Stimulated activated CD4-positive, alpha-beta T cell treated with anti-CD3 and anti-CD28 coated beads, Interleukin-2, amount 100 ng/mL, for 4 hours (primary cell): ENCODE measurements at regions not wholly inside any gene's neighbourhood (a gene's known extent, or its start where the extent isn't known, plus 50 kb on each side); places are given as distances from the start of the nearest gene placed in this dataset.
"Not testable (repeated sequence)": the region's sequence is repeated elsewhere in the genome, so short reads cannot be mapped to it uniquely, and the experiment has no call there.

Experiments
- DNase-seq: peaks from one replicate; pipeline ENCODE4 v3.0.0-alpha.2; 2020; ENCODE audit warnings: low read depth

DNA sequence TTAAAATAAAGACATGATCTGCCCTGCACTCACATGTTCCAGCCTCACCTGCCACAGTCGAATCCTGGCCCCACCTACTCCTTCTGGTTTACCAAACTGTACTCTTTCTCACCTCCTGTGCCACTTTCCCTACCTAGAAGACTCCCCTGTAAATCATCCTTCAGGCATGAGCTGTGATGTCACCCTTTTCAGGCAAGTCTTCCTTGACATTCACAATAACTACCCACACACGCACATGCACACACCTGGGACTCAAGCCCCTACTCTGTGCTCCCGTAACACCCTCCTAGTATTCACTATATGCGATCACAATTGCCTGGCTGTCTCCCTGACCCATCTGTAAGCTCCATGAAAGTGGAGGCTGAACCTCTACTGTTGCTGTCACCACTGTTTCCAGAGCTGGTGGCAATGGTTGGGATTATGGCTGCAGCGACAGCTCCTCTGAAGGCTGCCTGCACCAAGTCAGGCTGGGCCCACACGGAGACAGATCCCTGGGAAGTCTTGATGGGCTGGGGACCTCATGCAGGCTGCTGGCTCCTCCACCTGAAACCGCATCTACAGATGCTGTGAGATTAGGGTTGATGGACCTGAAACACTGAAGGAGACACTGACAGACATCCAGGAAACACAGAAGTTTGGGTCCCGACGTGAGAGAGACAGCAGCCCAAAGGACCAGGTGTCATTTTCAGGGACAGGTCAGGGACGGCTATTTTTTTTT, 611.1 kb downstream of the UQCRFS1 start:
- no peak for DNase-seq

DNA sequence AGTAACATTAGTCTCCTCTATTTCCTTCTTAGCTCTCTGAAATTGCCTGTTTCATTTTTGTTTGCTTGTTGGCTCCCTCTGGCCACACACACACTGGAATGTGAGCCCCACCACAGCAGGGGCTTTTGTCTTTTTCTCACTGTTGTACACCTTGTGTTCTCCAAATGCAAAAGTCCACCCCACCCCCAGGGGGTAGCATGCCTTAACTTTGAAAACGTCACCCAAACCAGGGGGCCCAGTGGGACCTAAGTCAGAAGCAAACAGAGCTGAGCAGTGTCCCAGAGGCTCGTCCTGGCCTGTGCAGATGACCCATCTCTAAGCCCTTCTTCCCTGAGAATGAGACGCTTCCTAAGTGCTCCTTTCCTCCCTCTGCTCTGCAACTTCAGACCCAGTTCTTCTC, 614.1 kb downstream of the UQCRFS1 start:
- DNase-seq = no peak

DNA sequence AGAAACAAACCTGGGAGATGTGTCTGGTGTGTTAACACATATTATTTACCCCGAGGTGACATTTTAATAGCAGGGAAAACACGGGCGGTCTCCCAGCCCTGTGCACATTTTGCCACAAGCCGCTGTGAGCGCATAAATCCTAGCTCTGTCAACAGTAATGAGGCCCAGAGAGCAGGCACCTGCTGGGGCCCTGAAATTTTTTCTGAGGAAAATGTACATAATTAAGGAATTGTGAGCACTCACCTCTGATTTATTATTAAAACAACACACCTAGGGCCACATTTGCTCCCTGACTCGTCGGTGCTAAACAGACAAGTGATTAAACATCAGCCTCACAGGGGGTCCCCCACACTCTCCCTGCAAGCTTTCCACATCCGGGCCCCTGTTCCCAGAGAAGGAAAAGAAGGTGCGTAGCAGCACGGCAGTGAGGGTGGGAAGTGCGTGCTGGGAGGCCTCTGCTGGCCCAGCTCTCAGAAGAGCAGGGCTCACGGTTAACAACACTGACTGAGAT, 616.3 kb downstream of the UQCRFS1 start:
- DNase-seq = no peak

DNA sequence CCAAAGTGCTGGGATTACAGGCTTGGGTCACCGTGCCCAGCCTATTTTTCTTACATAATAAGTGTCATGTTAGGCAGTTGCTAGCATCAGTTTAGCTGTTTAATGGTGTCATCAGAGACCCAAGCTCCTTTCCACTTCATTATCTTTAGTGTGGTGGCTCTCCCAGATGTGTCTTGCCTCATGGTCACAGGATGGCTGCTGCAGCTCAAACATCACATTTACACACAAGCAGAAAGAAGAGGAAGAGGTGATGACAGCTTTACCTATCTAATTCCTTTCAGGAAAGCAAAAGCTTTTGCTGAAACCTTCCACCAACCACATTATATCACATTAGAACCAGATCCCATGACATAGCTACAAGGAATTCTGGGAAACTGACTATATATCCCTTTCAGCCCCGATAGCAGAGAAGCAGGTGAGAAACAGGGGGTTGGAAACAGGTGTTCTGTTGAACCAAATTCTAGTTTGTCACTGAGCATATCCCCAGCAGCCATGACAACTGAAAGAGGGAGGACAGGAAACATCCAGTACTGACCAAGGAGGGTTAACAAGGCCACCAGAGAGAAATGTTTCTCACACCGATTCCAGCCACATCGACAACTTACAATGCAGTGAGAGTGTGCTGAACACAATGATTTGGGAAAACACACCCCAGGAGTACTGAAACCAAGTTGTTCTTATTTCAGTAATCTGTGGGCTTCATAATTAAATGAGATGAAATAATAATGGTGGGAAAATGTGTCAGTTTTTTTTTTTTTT, 617.0 kb downstream of the UQCRFS1 start:
- DNase-seq = no peak

DNA sequence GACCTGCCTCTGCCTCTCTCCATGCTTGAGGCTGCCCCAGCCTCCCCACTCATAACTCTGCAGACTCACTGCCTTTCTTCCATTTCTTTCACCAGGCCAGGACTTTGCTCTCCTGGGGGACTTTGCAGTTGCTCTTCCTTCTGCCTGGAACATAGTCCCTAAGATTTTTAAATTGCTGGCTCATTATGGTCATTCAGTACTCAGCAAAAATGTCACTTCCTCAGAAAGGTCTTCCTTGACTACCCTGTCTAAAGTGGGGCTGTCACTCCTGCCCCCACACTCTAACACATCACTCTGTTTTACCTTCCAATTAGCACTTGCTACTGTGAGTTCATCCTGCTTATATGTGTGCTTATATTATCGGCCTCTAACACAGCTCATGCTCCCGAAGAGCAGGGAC, 618.2 kb downstream of the UQCRFS1 start:
- DNase-seq = no peak

DNA sequence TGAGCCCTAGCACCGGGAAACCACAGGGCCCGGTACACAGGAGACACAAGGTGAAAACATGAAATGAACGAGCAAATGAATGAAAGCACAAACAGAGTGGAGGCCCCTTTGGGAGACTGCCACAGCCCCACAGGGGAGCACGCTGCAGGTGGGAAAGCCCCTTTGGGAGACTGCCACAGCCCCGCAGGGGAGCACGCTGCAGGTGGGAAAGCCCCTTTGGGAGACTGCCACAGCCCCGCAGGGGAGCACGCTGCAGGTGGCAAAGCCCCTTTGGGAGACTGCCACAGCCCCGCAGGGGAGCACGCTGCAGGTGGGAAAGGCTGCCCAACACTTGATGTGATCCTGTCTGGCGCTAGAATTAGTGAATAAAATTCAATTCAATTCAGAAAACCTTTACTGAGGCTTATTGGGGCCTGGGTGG, 623.0 kb downstream of the UQCRFS1 start:
- not testable (repeated sequence) for DNase-seq

DNA sequence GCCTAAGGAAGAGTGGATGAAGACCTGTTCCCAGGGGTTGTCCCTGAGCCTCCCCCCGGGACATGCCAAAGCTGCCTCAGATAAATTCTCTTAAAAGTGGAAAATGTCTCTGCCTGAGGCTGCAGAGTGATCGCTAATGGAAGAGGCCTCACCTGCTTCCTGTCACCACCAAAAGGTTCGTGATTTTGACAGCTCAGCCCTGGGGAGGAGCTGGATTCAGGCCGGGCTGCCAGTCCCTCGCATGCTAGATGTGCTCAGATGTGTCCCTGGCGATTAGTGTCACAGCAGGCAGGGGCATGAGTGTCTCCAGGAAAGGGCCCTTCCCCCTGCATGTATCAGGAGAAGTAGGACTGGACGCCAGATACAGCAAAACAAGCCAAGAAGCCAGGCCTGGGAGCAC, 626.5 kb downstream of the UQCRFS1 start:
- no peak for DNase-seq

DNA sequence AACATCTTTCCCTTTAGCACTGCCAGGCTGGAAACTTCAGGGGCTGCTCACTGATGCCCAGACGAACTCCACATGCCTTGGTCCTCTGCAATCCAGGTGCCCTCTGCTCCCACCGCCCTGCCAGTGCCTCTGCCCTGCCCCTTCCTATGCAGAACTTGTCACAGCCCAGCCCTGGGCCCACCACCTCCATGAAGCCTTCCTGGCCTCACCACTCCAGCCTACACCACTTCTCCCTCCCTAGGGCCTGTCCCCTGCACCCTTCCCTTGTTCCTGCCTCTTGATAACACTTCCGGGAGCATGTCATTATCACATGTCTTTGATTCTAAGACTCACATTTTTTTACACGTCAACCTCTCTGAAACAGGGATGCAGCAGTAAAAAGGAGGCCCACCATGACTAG, 627.2 kb downstream of the UQCRFS1 start:
- no peak for DNase-seq

DNA sequence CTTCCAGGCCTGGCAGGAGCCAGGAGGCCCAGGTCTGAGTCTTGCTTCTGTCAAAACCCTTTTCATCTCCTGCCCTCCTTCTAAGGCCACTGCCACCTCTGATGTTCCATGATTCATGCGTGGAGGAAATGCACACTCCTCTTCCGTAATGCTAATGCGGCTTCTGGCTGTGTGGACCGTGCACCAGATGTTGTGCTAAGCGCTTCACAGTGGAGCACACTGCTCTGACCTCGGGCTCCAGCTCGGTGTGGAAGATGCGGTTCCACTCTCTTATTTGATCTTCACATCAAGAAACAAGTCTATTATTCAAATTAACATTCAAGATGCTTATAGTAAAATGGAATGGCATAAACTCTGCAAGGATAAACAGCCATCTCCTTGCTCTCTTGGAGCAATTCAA, 629.2 kb downstream of the UQCRFS1 start:
- no peak for DNase-seq

DNA sequence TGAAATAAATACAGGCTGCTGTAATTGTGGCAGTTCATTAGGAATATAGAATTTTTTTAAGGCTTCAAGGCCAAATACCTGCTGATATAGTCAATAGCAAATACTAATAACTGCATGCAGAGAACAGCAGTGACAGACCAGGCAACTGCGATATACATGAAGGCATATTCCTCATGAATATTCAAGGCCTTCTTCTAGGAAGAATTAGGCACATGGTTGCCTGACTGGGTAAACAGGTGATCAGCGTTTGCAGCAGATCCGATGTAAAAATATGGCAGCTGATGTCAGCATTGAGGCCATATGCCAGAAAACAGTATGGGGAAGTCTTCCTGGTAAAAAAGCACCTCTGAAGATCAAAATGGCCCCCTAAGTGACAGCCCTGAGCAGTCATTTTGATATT, 629.7 kb downstream of the UQCRFS1 start:
- DNase-seq = no peak

DNA sequence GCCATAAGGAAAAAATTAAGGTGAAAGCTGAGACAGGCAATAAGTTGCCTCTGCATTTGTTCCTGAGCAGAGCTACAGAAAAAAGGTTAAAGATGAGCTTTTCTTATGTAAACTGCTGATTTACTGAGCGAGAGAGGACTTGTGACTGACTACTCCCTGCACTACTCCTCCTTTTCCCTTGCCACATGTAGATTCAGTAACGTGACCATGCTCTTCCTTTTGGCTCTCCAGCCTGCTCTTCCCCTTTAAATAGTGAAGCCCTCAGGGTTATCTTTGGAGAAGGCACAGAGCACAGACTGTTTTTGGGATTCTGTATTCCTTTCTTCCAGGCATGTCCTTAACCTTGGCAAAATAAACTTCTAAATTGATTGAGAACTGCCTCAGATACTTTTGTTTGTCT, 630.2 kb downstream of the UQCRFS1 start:
- DNase-seq = no peak

DNA sequence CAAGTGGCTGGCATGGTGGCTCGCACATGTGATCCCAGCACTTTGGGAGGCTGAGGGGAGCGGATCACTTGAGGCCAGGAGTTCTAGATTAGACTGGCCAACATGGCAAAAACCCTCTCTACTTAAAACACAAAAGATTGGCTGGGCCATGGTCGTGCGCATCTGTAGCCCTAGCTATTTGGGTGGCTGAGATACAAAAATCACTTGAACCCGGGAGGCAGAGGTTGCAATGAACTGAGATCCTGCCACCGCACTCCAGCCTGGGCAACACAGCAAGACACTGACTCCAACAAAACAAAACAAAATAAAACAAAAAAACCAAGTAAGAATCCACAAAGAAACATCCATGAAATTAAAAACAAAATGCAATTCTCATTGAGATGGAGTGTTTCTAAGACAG, 630.6 kb downstream of the UQCRFS1 start:
- DNase-seq = no peak

DNA sequence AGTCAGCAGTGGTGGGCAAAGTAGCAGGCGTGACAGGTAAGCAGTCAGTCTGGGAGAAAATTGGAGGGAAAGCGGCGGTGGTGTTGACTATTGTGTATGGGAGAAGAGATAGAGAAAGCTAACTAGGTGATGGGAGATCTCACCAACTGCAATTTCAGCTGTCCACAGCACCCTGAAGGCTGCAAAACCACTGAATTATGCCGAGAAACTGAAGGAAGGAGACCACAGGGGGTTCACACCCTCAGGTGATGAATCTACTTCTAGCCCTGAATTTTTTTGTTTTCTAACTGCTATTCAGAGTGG, 631.5 kb downstream of the UQCRFS1 start:
- no peak for DNase-seq

DNA sequence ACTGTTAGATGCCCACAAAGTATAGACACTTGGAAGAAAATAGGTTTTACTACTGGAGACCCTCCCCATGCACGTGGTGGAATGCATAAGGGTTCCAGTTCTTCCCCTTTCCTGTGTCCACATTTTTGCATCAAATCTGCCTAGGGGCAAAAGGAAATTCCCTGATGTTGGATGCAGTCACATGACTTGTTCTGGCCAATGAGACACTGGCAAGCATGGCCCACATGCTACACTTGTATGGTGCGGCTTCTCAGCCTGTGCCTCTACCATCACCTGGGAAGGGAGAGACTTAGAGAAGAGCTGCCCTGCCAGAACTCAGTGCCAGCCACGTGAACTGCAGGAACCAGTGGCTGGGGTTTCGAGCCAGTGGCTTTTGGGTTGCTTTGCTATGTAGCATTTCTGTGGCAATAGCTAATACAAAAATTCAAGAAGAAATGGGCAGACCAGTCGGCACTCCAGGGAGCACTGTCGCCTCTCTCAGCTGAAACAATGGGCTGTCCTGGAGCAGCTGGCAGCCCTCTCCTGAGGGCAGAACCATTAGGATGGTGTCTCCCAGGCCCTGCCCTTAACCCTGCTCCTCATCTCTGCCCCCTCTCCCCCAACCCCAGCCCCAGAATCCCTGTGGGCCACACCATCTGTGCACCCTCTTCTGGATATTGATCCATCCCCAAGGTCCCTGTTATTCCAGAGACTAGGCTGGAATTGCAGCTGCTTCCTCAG, 634.0 kb downstream of the UQCRFS1 start:
- DNase-seq = no peak

DNA sequence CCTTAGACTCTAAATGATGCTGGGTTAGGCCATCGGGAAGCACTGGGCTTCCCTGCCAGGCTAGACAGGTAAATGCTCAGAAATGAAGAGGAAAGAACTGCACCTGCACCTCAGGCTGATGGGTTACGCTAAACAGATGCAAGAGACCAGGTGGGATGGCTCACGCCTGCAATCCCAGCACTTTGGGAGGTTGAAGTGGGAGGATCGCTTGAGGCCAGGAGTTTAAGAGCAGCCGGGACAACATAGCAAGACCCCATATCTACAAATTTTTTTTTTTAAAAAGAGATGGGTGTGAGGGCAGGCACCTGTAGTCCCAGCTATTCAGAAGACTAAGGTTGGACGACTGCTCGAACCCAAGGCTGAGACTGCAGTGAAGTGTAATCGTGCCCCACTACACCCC, 634.7 kb downstream of the UQCRFS1 start:
- no peak for DNase-seq

DNA sequence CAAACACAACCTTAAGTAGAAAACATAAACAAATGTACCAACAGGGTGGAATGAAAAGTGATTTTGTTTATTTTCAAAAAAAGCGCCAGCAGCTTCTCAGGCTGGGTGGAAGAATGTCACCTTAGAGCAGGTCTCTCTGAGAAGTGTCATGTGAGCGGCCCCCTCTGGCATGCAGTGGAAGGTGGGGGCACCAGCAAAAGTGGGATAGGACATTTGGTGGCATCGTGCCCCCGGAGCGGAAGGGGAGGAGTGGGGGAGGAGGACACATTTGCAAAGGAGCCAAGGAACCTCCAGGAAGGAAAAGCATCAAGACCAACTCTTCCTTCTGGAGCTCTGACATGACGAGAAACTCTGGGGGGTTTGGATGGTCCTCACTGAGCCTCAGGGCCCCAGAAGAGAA, 635.3 kb downstream of the UQCRFS1 start:
- no peak for DNase-seq

DNA sequence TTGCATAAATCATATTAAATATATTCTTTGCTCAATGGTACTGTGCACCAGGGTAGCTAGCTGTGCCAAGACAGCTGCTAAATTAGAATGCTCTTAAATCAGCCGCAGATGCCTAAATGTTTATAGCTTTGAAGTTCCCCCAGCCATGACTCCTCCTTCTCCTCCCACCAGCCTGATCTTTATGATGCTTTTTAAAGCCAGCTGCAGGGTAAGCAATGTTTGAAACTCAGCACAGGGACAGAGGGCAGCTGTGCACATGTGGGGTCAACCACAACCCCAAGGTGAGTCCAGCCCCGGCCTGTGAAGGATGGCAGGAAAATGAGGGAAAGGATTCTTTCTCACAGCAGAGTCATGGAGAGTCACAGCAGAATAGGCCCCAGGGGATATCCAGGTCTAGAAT, 635.7 kb downstream of the UQCRFS1 start:
- no peak for DNase-seq

DNA sequence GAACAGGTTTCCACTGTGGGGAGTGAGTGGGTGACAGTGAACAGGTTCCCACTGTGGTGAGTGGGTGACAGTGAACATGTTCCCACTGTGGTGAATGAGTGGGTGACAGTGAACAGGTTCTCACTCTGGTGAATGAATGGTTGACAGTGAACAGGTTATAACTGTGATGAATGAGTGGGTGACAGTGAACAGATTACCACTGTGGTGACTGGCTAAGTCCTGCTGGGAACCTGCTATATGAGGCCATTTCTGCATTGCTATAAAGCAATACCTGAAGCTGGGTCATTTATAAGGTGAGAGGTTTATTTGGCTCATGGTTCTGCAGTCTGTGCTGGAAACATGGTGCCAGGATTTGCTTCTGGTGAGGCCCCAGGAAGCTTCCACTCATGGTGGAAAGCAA, 637.1 kb downstream of the UQCRFS1 start:
- DNase-seq = no peak

DNA sequence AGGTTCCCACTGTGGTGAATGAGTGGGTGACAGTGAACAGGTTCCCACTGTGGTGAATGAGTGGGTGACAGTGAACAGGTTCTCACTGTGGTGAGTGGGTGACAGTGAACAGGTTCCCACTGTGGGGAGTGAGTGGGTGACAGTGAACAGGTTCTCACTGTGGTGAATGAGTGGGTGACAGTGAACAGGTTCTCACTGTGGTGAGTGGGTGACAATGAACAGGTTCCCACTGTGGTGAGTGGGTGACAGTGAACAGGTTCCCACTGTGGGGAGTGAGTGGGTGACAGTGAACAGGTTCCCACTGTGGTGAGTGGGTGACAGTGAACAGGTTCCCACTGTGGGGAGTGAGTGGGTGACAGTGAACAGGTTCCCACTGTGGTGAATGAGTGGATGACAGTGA, 637.6 kb downstream of the UQCRFS1 start:
- not testable (repeated sequence) for DNase-seq

DNA sequence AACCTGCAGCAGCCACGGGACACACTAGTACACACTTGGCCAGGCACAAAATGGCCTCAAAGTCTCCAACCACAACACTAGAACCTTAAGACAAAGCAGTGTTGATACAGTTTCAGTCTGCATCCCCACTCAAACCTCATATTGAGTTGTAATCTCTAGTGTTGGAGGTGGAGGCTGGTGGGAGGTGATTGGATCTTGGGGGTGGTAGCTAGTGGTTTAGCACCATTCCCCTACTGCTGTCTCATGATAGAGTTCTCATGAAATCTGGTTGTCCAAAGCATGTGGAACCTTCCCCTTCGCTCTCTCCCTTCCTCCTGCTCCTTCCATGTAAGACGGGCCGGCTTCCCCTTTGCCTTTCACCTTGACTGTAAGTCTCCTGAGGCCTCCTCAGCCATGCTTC, 638.7 kb downstream of the UQCRFS1 start:
- no peak for DNase-seq

DNA sequence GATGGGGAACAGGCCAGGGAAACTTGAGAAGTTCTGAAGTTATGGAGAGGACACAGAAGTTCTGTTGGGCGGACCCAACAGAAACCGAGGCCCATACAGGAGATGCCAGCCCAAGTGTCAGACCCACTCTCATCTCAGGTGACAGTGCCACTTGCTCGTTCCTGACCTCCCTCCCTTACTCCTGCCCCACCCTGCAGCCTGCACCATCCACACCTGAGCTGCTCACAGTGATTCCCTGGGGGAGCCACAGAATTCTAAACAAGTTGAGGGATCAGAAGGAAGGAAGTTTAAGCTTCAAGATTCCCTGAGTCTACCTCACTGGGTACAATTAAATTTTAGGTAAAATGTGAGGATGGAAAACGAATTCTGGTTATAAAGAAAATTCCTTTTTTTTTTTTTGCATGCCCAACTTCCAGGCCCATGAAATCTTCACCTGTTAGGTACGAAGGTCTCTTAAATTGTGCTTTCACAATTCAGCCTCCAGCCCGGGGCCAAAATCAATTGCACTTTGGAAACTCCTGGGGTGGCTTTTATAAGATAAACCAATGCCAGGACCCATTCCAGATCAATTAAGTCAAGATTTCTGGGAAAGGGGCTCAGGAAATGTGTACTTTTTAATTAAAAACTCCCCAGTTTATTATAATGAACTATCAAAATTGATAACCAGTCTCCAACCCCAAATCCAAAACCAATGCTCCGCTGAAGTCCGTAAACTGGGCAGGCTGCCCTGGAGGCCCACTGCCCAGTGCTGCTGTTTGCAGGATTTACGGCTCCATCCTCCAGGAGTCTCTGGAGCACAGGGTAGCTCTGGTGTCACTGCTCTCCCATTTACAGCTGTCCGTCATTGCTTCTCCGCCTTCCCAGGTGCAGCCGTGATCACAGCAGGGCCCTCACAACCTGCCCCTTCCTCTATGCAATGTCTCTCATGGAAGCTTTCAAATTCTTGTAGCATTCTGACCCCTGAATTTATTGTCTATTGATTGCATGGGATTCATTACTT, 643.5 kb downstream of the UQCRFS1 start:
- no peak for DNase-seq

DNA sequence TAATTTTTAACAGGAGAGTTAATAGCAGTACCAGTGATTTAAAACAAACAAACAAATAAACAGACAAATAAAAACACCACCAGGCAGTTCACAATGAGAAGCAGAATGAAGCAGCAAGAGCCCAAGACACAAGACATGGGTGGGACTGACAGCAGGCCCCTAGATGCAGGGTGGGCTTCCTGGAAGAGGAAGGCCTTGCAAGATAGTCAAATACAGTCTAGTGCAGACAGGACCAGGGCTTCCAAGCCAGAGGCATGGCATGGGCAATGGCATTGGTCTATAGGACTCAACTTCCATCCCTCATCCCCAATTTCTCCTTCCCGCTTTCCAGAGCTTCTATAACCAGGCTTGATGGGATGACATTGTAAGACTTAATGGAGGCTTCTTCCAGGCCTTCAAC, 645.1 kb downstream of the UQCRFS1 start:
- DNase-seq = no peak
